GM06990 (cell line): ENCODE measurements at regions not wholly inside any gene's neighbourhood (a gene's known extent, or its start where the extent isn't known, plus 50 kb on each side); places are given as distances from the start of the nearest gene placed in this dataset.

ENCODE experiments used
- DNase-seq: peaks from one replicate; pipeline ENCODE4 v3.0.0-alpha.2; 2011; ENCODE audit not compliant: insufficient read length; ENCODE audit errors: extremely low read depth
- H3K27me3 ChIP-seq: replicated peaks from 2 replicates; pipeline ENCODE4 v1.6.0; 2011; ENCODE audit warnings: low read length; ENCODE audit not compliant: control insufficient read depth, insufficient read depth
- H3K36me3 ChIP-seq: 2 replicates; pipeline ENCODE4 v1.5.1; 2011; ENCODE audit warnings: low read length; ENCODE audit not compliant: control insufficient read depth, insufficient read depth
- H3K4me3 ChIP-seq: replicated peaks from 2 replicates; pipeline ENCODE4 v1.5.1; 2011; ENCODE audit warnings: low read depth, mild to moderate bottlenecking, control low read depth, low read length
- CTCF ChIP-seq: IDR thresholded peaks from 2 replicates; pipeline ENCODE4 v1.5.1; 2011; ENCODE audit warnings: low read length, control low read depth, mild to moderate bottlenecking, inconsistent platforms; ENCODE audit not compliant: insufficient read depth, poor library complexity, severe bottlenecking

DNA sequence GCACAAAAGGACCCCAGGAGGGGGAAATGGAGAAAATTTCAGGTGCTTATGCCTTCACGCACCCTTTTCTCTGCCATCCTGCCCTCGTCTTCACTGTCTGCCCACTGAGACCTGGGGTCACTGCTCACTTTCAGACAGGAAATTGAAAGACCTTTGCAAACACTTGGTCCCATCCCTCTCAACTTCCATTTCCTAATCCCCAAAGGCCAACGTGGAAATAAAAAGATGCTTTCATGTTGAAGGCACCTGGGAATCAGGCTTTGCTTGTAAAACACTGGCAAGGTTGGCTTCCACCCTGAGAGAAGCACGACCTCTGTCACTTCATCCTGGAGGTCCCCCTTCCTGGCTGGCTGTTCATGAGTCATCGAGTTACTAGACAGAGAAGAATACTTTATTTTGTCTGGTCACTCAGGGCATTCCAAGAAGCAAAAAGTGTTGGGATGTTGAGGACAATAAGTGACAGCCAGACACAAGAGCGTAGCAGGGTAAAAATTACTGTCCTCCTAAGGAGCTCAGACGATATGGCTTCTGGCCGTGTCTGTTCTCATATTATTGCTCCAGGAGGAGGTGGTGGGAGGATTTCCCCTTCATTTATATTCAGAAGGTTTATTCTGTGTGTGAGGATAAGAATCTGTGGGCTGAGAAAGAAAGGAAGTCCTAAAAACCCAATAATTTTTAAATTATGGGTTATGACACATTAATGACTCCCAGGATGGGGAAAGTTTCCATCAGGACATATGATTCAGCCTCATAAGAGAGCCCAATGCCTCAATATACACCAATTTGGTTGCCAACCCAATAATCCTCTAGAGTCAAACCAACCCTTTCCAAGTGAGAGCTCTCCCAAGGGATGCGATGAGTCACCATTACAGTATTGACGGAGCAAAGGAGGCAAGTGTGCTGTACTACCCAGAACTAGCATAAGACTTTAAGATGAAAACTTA is 409.0 kb downstream of the COG6 start:
- no peak for DNase-seq
- Histone ChIP-seq H3K4me3 (no peak overlapping the region), H3K27me3 (no peaks in the 10 kb centered on the region), H3K36me3 (no peaks in the 10 kb centered on the region)
- no peak for TF ChIP-seq CTCF

DNA sequence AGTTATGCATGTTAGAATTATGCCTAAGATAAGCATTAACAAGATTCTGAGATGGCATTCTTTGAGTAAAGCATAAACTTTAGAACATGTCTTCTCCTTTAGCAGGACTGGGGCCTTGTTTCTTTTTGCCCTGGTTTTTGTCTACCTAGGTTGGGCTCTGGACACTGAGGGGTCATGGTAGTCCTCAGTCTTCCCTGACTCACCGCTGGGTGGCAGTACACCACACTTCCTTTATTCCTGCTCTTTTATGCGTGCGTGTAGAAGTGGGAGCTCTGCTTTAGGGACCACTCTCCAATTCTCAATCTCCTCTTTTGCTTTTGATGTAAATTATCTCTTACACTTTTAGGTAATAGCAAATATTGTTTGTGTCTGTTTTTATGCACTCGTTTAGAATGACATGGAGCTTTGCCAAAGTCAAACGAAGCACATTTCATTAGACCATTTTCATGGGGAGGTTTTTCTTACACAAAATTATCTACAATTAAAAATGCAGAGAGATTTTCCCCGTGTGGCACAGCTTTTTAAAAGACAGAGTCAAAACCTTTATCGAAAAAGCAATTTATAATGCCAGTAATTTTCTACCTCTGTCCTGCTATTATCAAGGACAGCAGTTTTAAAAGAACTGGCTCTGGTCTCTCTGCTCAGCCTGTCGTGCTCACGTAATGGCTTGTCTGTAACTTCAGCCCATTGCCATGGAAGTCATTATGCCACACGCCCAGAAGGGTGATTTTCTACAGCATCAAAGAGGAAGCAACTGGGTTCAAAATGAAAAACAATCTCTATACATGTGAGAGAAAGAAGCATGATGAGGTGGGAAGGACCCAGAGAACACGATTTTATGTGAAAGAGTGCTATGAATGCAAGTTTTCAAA is 413.9 kb downstream of the COG6 start:
- DNase-seq = no peak
- H3K4me3 ChIP-seq = no peak overlapping the region
- H3K27me3 ChIP-seq = no peaks in the 10 kb centered on the region
- H3K36me3 ChIP-seq = no peaks in the 10 kb centered on the region
- peak; percentile 84 for TF ChIP-seq CTCF

- no peaks in the 10 kb centered on the region for H3K36me3 ChIP-seq
- DNase-seq = peak; percentile 18
- TF ChIP-seq CTCF = no peak
- H3K27me3 ChIP-seq = no peaks in the 10 kb centered on the region
- no peak overlapping the region for H3K4me3 ChIP-seq
Observed at GRCh38 chr13:40070357-40070756, 414.9 kb downstream of the COG6 start.

DNA sequence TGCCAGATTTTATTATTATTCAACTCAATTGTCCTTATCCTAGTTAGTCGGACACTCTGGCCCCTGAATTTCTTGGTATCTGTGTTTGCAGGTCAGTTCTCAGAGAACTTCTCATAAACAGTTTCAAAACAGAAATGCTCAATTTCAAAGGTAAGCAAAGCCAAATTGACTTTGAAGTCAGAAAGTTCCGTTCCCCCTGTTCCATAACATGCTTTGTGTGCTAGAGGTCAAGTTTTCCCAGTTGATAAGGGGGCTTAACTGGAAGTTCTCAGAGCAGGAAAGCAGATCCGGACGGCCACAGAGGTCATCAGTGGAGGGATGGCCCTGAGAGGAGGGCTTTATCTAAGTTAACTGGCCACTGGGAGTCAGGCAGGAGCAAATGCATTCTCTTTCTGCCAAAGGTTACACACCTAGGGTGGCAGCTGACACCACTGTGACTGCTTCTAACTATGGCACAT is 417.2 kb downstream of the COG6 start:
- TF ChIP-seq CTCF = no peak
- no peak for DNase-seq
- Histone ChIP-seq H3K4me3 (no peak overlapping the region), H3K27me3 (no peaks in the 10 kb centered on the region), H3K36me3 (no peaks in the 10 kb centered on the region)

DNA sequence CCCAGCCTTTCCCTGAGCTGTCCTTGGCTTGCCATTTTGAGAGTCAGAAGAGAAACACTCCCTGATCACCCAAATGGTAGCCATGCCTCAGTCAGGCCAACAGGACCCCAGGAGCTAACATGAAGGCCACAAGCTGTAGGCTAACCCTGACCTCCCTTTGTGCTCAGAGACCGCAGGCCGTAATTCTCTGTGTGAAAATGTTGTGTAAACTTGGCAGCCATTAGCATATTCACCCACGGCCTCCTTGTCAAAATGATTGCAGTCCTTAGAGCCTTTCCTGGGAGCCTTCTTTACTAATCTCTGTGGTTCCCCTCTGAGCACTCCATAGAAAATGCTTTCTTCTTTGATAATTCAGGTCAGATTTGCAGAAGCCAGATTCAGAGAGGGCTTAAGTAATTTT is 418.9 kb downstream of the COG6 start:
- DNase-seq = no peak
- Histone ChIP-seq H3K27me3 (no peaks in the 10 kb centered on the region), H3K4me3 (no peak overlapping the region), H3K36me3 (no peaks in the 10 kb centered on the region)
- no peak for TF ChIP-seq CTCF
